ENCODE measurements at regions not wholly inside any gene's neighbourhood (a gene's known extent, or its start where the extent isn't known, plus 50 kb on each side); places are given as distances from the start of the nearest gene placed in this dataset.
A peak's percentile ranks its signal among the peaks of the same experiment; 100 is the strongest.
"Not testable (repeated sequence)": the region's sequence is repeated elsewhere in the genome, so short reads cannot be mapped to it uniquely, and the experiment has no call there.

GRCh38 chr5:44085083-44085482 lies 304.1 kb downstream of the FGF10 start:
- H3K14ac ChIP-seq (ENCODE audit: low read length in 2 of 2), result no peak overlapping the region
- H2BK12ac ChIP-seq (ENCODE audit: low read length in 2 of 2), result no peak overlapping the region
- no peak overlapping the region for H2BK120ac ChIP-seq (ENCODE audit: low read depth, low read length)
- no peak overlapping the region for H3K18ac ChIP-seq (ENCODE audit: low read depth in 1 of 2, low read length in 2 of 2)
- no peak overlapping the region for H3K4ac ChIP-seq (ENCODE audit: low read depth in 1 of 2, low read length in 2 of 2)
- no peak overlapping the region for H2BK5ac ChIP-seq (ENCODE audit: low read depth, low read length, poor library complexity, severe bottlenecking)
- no peak overlapping the region for H3K9ac ChIP-seq (ENCODE audit: low read length)
- no peaks in the 10 kb centered on the region for H3K36me3 ChIP-seq (ENCODE audit: control insufficient read depth in 1 of 2, insufficient read depth in 2 of 2, low read depth in 1 of 2, low read length in 2 of 2)
- no peak overlapping the region for H3K27ac ChIP-seq (ENCODE audit: low read length, poor library complexity, severe bottlenecking)
- H2AK5ac ChIP-seq (ENCODE audit: low read length, severe bottlenecking), result no peak overlapping the region
- H4K8ac ChIP-seq (ENCODE audit: low read length), result no peak overlapping the region
- DNase-seq, result no peak
- H3K4me1 ChIP-seq (ENCODE audit: control insufficient read depth, insufficient read depth, low read depth, low read length), result no peaks in the 10 kb centered on the region
- H4K91ac ChIP-seq (ENCODE audit: low read length), result no peak overlapping the region
- H3K4me2 ChIP-seq (ENCODE audit: low read length, poor library complexity, severe bottlenecking), result no peak overlapping the region
- no peaks in the 10 kb centered on the region for H3K79me1 ChIP-seq (replicated peaks; ENCODE audit: low read length, poor library complexity, severe bottlenecking)
- no peak overlapping the region for H3K4me3 ChIP-seq (ENCODE audit: insufficient read depth in 1 of 2, low read depth in 1 of 2, low read length in 2 of 2)
- H2AFZ ChIP-seq (ENCODE audit: low read depth, low read length), result no peak overlapping the region
- no peaks in the 10 kb centered on the region for H3K9me3 ChIP-seq (ENCODE audit: control insufficient read depth, low read length)
- H2BK15ac ChIP-seq (ENCODE audit: low read depth, poor library complexity, severe bottlenecking), result no peak overlapping the region
- no peaks in the 10 kb centered on the region for H3K27me3 ChIP-seq (ENCODE audit: control insufficient read depth in 1 of 2, insufficient read depth in 1 of 2, low read length in 2 of 2)
- H3K23ac ChIP-seq (ENCODE audit: low read length in 2 of 2), result no peak overlapping the region

GRCh38 chr5:44074547-44074946 lies 314.7 kb downstream of the FGF10 start:
- not testable (repeated sequence) for H3K27me3 ChIP-seq (ENCODE audit: control insufficient read depth in 1 of 2, insufficient read depth in 1 of 2, low read length in 2 of 2); H3K36me3 ChIP-seq (ENCODE audit: control insufficient read depth in 1 of 2, insufficient read depth in 2 of 2, low read depth in 1 of 2, low read length in 2 of 2); H3K4me2 ChIP-seq (ENCODE audit: low read length, poor library complexity, severe bottlenecking); H3K9ac ChIP-seq (ENCODE audit: low read length); H2BK12ac ChIP-seq (ENCODE audit: low read length in 2 of 2); H3K4me1 ChIP-seq (ENCODE audit: control insufficient read depth, insufficient read depth, low read depth, low read length); H2BK5ac ChIP-seq (ENCODE audit: low read depth, low read length, poor library complexity, severe bottlenecking); H3K79me1 ChIP-seq (replicated peaks; ENCODE audit: low read length, poor library complexity, severe bottlenecking); H4K91ac ChIP-seq (ENCODE audit: low read length); H3K14ac ChIP-seq (ENCODE audit: low read length in 2 of 2); H3K18ac ChIP-seq (ENCODE audit: low read depth in 1 of 2, low read length in 2 of 2); H2BK120ac ChIP-seq (ENCODE audit: low read depth, low read length); H3K4me3 ChIP-seq (ENCODE audit: insufficient read depth in 1 of 2, low read depth in 1 of 2, low read length in 2 of 2); H2AK5ac ChIP-seq (ENCODE audit: low read length, severe bottlenecking); H3K27ac ChIP-seq (ENCODE audit: low read length, poor library complexity, severe bottlenecking); H2AFZ ChIP-seq (ENCODE audit: low read depth, low read length); H3K23ac ChIP-seq (ENCODE audit: low read length in 2 of 2); H3K4ac ChIP-seq (ENCODE audit: low read depth in 1 of 2, low read length in 2 of 2); H4K8ac ChIP-seq (ENCODE audit: low read length); DNase-seq; H3K9me3 ChIP-seq (ENCODE audit: control insufficient read depth, low read length); H2BK15ac ChIP-seq (ENCODE audit: low read depth, poor library complexity, severe bottlenecking)
- 92% methylated on average over 15 of the region's 21 CpGs for WGBS

- H3K36me3 ChIP-seq (ENCODE audit: control insufficient read depth in 1 of 2, insufficient read depth in 2 of 2, low read depth in 1 of 2, low read length in 2 of 2), result no peaks in the 10 kb centered on the region
- DNase-seq, result no peak
- no peak overlapping the region for H2BK120ac ChIP-seq (ENCODE audit: low read depth, low read length)
- H2AFZ ChIP-seq (ENCODE audit: low read depth, low read length), result no peak overlapping the region
- H3K4me2 ChIP-seq (ENCODE audit: low read length, poor library complexity, severe bottlenecking), result no peak overlapping the region
- H2BK12ac ChIP-seq (ENCODE audit: low read length in 2 of 2), result no peak overlapping the region
- H3K4ac ChIP-seq (ENCODE audit: low read depth in 1 of 2, low read length in 2 of 2), result no peak overlapping the region
- H3K79me1 ChIP-seq (replicated peaks; ENCODE audit: low read length, poor library complexity, severe bottlenecking), result no peaks in the 10 kb centered on the region
- no peak overlapping the region for H3K27ac ChIP-seq (ENCODE audit: low read length, poor library complexity, severe bottlenecking)
- H2AK5ac ChIP-seq (ENCODE audit: low read length, severe bottlenecking), result no peak overlapping the region
- H3K18ac ChIP-seq (ENCODE audit: low read depth in 1 of 2, low read length in 2 of 2), result no peak overlapping the region
- H3K9me3 ChIP-seq (ENCODE audit: control insufficient read depth, low read length), result no peaks in the 10 kb centered on the region
- no peak overlapping the region for H2BK5ac ChIP-seq (ENCODE audit: low read depth, low read length, poor library complexity, severe bottlenecking)
- no peak overlapping the region for H3K14ac ChIP-seq (ENCODE audit: low read length in 2 of 2)
- WGBS, result 85% methylated on average over 1 of the region's 2 CpGs
- H3K23ac ChIP-seq (ENCODE audit: low read length in 2 of 2), result no peak overlapping the region
- H3K4me3 ChIP-seq (ENCODE audit: insufficient read depth in 1 of 2, low read depth in 1 of 2, low read length in 2 of 2), result no peak overlapping the region
- H3K9ac ChIP-seq (ENCODE audit: low read length), result no peak overlapping the region
- H2BK15ac ChIP-seq (ENCODE audit: low read depth, poor library complexity, severe bottlenecking), result no peak overlapping the region
- no peak overlapping the region for H4K8ac ChIP-seq (ENCODE audit: low read length)
- H3K27me3 ChIP-seq (ENCODE audit: control insufficient read depth in 1 of 2, insufficient read depth in 1 of 2, low read length in 2 of 2), result no peaks in the 10 kb centered on the region
- no peak overlapping the region for H4K91ac ChIP-seq (ENCODE audit: low read length)
- H3K4me1 ChIP-seq (ENCODE audit: control insufficient read depth, insufficient read depth, low read depth, low read length), result no peaks in the 10 kb centered on the region
Measured at GRCh38 chr5:44051591-44051990, 337.6 kb downstream of the FGF10 start.

- Histone ChIP-seq H2AK5ac (ENCODE audit: low read length, severe bottlenecking) (no peak overlapping the region), H3K4me2 (ENCODE audit: low read length, poor library complexity, severe bottlenecking) (no peak overlapping the region), H3K27me3 (ENCODE audit: control insufficient read depth in 1 of 2, insufficient read depth in 1 of 2, low read length in 2 of 2) (no peaks in the 10 kb centered on the region), H3K27ac (ENCODE audit: low read length, poor library complexity, severe bottlenecking) (no peak overlapping the region), H4K91ac (ENCODE audit: low read length) (no peak overlapping the region), H2BK12ac (ENCODE audit: low read length in 2 of 2) (no peak overlapping the region), H2BK120ac (ENCODE audit: low read depth, low read length) (no peak overlapping the region), H3K79me1 (replicated peaks; ENCODE audit: low read length, poor library complexity, severe bottlenecking) (no peaks in the 10 kb centered on the region), H2AFZ (ENCODE audit: low read depth, low read length) (no peak overlapping the region), H3K36me3 (ENCODE audit: control insufficient read depth in 1 of 2, insufficient read depth in 2 of 2, low read depth in 1 of 2, low read length in 2 of 2) (no peaks in the 10 kb centered on the region), H4K8ac (ENCODE audit: low read length) (no peak overlapping the region), H3K9me3 (ENCODE audit: control insufficient read depth, low read length) (peaks cover 5% of the 10 kb centered on the region), H3K18ac (ENCODE audit: low read depth in 1 of 2, low read length in 2 of 2) (no peak overlapping the region), H3K23ac (ENCODE audit: low read length in 2 of 2) (no peak overlapping the region), H3K14ac (ENCODE audit: low read length in 2 of 2) (no peak overlapping the region), H3K4ac (ENCODE audit: low read depth in 1 of 2, low read length in 2 of 2) (no peak overlapping the region), H2BK5ac (ENCODE audit: low read depth, low read length, poor library complexity, severe bottlenecking) (no peak overlapping the region), H2BK15ac (ENCODE audit: low read depth, poor library complexity, severe bottlenecking) (no peak overlapping the region), H3K4me3 (ENCODE audit: insufficient read depth in 1 of 2, low read depth in 1 of 2, low read length in 2 of 2) (no peak overlapping the region), H3K4me1 (ENCODE audit: control insufficient read depth, insufficient read depth, low read depth, low read length) (no peaks in the 10 kb centered on the region), H3K9ac (ENCODE audit: low read length) (peak overlapping the region; percentile 70)
- peak; percentile 6 for DNase-seq
- WGBS, result 66% methylated on average over 2 of the region's 4 CpGs
Measured at GRCh38 chr5:44048276-44048984, 340.8 kb downstream of the FGF10 start.
